ENCODE measurements at regions not wholly inside any gene's neighbourhood (a gene's known extent, or its start where the extent isn't known, plus 50 kb on each side); places are given as distances from the start of the nearest gene placed in this dataset.

- Mint-ChIP-seq H3K9me3 (peaks cover 5 to 10% of the 10 kb centered on the region in 2 experiments; a peak in 4 of 5 replicates), H3K4me1 (peaks cover 17 to 28% of the 10 kb centered on the region in 2 experiments), H3K27ac (no peak overlapping the region), H3K36me3 (ENCODE audit: insufficient read depth in 1 of 3, low read depth in 3 of 3) (peaks cover 8 to 21% (median 9%) of the 10 kb centered on the region in 3 experiments; a peak in 6 of 7 replicates), H3K27me3 (ENCODE audit: low read depth) (no peaks in the 10 kb centered on the region), H3K4me3 (no peak overlapping the region)
- H3K23ac ChIP-seq (ENCODE audit: insufficient read length, low read depth, low read length): no peak overlapping the region
- no peak overlapping the region for H3K9ac ChIP-seq (ENCODE audit: extremely low read depth, insufficient read length, low read length)
- no peak overlapping the region for H2BK20ac ChIP-seq (ENCODE audit: low read depth, low read length, poor library complexity, severe bottlenecking)
- H4K8ac ChIP-seq (replicated peaks; ENCODE audit: insufficient read length, low read depth, low read length): no peak overlapping the region
- H3K4me1 ChIP-seq (ENCODE audit: insufficient read depth, low read length): peaks cover 6% of the 10 kb centered on the region
- DNase-seq: no peak
- no peaks in the 10 kb centered on the region for H3K23me2 ChIP-seq (ENCODE audit: insufficient read length, low read depth, low read length, poor library complexity, severe bottlenecking)
- H4K5ac ChIP-seq (ENCODE audit: insufficient read length, low read depth, low read length): no peak overlapping the region
- no peak for TF ChIP-seq CTCF (conservative IDR thresholded peaks at IDR 0.05)
- no CpG with 5 or more reads among the region's 2 CpGs for WGBS (ENCODE audit: extremely low coverage, insufficient read length, low lambda C conversion rate)
- no peak overlapping the region for H3K4ac ChIP-seq (ENCODE audit: low read depth, low read length)
- no peak overlapping the region for H2BK5ac ChIP-seq (ENCODE audit: insufficient read length, low read length)
- H3K79me2 ChIP-seq (ENCODE audit: insufficient read depth, low read length): no peaks in the 10 kb centered on the region
- H3K27me3 ChIP-seq (ENCODE audit: insufficient read depth, low read length): no peaks in the 10 kb centered on the region
- H4K91ac ChIP-seq (ENCODE audit: insufficient read length, low read depth, low read length): no peak overlapping the region
- H2BK15ac ChIP-seq (ENCODE audit: low read depth, low read length): no peak overlapping the region
- no peak overlapping the region for H3K56ac ChIP-seq (ENCODE audit: insufficient read length, low read depth, low read length)
- H3K4me2 ChIP-seq (ENCODE audit: insufficient read depth, insufficient read length, low read length): no peak overlapping the region
- H3K18ac ChIP-seq (ENCODE audit: insufficient read length, low read depth, low read length): no peak overlapping the region
- H4K20me1 ChIP-seq (ENCODE audit: control insufficient read depth, insufficient read depth, insufficient read length): no peaks in the 10 kb centered on the region
- H2AFZ ChIP-seq (ENCODE audit: low read length): no peak overlapping the region
- no peak overlapping the region for H2BK12ac ChIP-seq (ENCODE audit: insufficient read length, low read depth, low read length)
- no peak overlapping the region for H3T11ph ChIP-seq (ENCODE audit: low read length)
- H2BK120ac ChIP-seq (ENCODE audit: low read depth, low read length, poor library complexity, severe bottlenecking): no peak overlapping the region
- H2AK5ac ChIP-seq (ENCODE audit: insufficient read length, low read length): no peak overlapping the region
- no peaks in the 10 kb centered on the region for H3K79me1 ChIP-seq (ENCODE audit: insufficient read depth, low read depth, low read length, poor library complexity, severe bottlenecking)
- H3K27ac ChIP-seq (ENCODE audit: insufficient read length, low read depth, low read length): no peak overlapping the region
- H3K14ac ChIP-seq (ENCODE audit: insufficient read depth, low read length): no peak overlapping the region
- H3K9me3 ChIP-seq (ENCODE audit: control insufficient read depth, low read depth, low read length): no peaks in the 10 kb centered on the region
These were observed 57.1 kb upstream of the SAMSN1 start for GRCh38 chr21:14603202-14603601.

All from H9 (cell line).